ENCODE measurements at regions not wholly inside any gene's neighbourhood (a gene's known extent, or its start where the extent isn't known, plus 50 kb on each side); places are given as distances from the start of the nearest gene placed in this dataset.

DNA sequence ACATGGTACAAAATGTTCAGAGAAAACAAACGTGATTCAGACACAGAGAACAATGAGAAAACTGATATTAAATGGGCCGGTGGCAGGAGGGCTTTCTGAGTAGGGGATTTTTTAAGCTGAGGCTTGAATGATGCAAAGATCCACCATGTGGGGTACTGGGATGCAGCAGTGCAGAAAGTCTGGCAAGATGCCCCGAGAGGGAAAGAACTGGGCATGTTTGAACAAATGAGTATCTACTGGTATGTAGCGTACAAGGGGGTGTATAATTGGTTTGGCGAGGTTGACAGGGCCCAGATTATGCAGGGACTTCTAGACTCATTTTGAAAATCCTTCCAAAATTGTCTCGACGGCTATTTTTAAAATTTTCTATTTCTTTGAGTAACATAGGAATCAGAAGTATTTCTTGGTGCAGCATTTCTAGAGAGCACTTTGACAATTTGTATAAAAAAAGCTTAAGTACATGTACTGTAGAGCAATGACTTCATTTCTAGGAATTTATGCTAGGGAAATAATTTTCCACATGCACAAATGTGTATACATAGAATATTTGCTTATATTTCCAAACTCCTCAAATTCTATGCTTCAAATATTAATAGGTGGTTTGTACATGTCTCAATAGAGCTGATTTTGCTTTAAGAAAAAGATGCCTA lies 119.6 kb upstream of the DOK5 start:
- Mint-ChIP-seq H3K36me3 (no peaks in the 10 kb centered on the region), H3K4me3 (no peak overlapping the region), H3K27ac (no peak overlapping the region), H3K9me3 (ENCODE audit: low read depth) (no peaks in the 10 kb centered on the region), H3K4me1 (peaks cover 5% of the 10 kb centered on the region), H3K27me3 (peaks cover 2% of the 10 kb centered on the region)
- CTCF ChIA-PET: no interaction called here
- DNase-seq (no peak), ATAC-seq (no peak)

DNA sequence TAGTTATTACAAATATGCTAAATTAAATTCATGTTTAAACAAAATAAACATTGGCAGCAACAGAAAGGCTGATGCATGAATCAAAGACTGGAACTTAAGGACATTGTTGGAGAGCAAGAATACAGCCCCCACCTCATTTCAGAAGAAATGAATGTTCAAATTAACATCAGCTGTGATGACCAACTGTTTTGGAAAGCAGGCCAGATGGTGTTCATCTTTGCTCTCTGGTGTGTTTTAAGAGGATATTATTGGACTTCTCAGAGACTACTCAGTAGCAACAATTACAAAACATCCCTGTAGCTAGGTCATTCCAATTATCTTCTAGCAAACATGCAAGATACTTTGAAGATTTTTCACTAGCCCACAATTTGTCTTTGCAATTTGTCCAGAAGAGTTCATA lies 118.6 kb upstream of the DOK5 start:
- CTCF ChIA-PET: no interaction called here
- Mint-ChIP-seq H3K4me1 (peaks cover 4% of the 10 kb centered on the region), H3K27ac (no peak overlapping the region), H3K36me3 (no peaks in the 10 kb centered on the region), H3K9me3 (ENCODE audit: low read depth) (no peaks in the 10 kb centered on the region), H3K4me3 (no peak overlapping the region), H3K27me3 (peaks cover 2% of the 10 kb centered on the region)
- DNase-seq: no peak
- ATAC-seq: no peak

DNA sequence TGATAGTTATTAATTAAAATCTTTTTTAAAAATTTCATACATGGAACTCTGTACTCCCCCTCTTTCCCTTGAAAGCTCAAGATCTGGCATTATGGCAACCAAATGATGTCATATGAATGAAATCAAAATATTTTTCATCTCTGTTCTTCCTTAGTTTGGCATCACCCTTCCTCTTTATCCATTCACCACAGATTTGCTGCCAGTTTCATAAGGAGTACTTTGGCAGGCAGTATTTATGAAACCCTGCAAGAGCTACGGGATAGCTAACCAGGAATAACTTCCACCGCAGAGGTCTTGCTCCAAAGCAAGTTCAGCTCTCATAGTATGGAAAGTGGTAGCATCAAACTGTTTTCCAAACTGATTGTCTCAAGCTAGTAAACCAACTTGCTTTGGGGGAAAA lies 113.9 kb upstream of the DOK5 start:
- Mint-ChIP-seq H3K9me3 (ENCODE audit: low read depth) (no peaks in the 10 kb centered on the region), H3K4me1 (no peaks in the 10 kb centered on the region), H3K27me3 (no peaks in the 10 kb centered on the region), H3K36me3 (no peaks in the 10 kb centered on the region), H3K27ac (no peak overlapping the region), H3K4me3 (no peak overlapping the region)
- ATAC-seq (no peak), DNase-seq (no peak)
- CTCF ChIA-PET: no interaction called here

DNA sequence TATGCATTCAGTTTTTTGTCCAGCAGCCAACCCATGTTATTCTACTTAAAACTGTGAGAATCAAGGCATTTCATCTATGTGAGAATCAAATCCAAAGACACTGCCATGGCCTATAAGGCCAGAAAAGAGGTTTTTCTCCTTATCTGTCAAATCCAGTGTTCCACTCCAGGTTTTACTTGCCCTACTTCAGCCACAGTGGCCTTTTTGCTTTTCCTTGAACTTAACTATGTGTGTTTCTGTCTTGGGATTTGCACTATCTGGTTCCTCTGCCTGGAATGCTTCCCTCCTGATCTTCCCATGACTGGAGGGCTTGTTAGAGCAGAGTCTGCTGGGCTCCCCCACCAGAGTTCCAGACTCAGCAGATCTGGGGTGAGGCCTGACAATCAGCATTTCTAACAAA lies 113.1 kb upstream of the DOK5 start:
- Mint-ChIP-seq H3K27me3 (no peaks in the 10 kb centered on the region), H3K4me1 (no peaks in the 10 kb centered on the region), H3K36me3 (no peaks in the 10 kb centered on the region), H3K27ac (no peak overlapping the region), H3K9me3 (ENCODE audit: low read depth) (no peaks in the 10 kb centered on the region), H3K4me3 (no peak overlapping the region)
- DNase-seq (no peak), ATAC-seq (no peak)
- CTCF ChIA-PET: no interaction called here

DNA sequence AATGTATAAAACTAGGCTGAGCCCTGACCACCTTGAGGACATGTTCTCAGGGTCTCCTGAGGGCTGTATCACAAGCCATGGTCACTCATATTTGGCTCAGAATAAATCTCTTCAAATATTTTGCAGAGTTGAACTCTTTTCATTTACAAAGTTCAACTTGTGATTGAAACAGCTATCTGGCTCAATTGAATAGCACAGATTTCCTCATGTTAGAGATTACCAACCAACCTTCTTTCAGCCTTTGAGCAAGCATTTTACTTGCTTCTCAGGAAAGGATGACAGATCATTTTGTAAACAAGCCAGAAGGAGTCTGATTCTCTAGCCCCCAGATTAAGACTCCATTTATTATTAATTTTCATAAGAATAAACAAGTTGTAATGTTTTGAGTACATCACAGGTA lies 111.0 kb upstream of the DOK5 start:
- Mint-ChIP-seq H3K36me3 (no peaks in the 10 kb centered on the region), H3K27ac (no peak overlapping the region), H3K27me3 (no peaks in the 10 kb centered on the region), H3K4me1 (no peaks in the 10 kb centered on the region), H3K4me3 (no peak overlapping the region), H3K9me3 (ENCODE audit: low read depth) (no peaks in the 10 kb centered on the region)
- no peak for ATAC-seq
- no peak for DNase-seq
- CTCF ChIA-PET: no interaction called here

DNA sequence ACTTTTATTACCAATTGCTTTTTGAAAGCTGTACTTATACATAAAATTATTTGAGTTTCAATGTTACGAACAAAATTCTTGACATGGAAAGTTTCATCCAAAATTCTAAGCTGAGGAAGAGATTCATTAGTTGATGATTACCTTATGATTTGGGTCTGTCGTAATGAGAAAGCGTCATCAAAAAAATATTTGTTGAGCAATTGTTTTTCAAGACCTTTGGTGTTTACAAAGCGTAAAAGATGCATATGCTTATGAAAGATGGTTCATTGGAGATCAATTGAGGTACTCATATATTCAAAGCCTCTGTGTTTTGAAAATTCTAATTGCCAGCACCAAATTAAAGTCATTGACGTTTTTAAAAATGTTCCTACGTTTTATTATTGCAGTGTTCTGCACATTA lies 110.5 kb upstream of the DOK5 start:
- no peak overlapping the region for H3K27ac Mint-ChIP-seq
- H3K36me3 Mint-ChIP-seq: no peaks in the 10 kb centered on the region
- H3K27me3 Mint-ChIP-seq: no peaks in the 10 kb centered on the region
- DNase-seq (no peak), ATAC-seq (no peak)
- no peaks in the 10 kb centered on the region for H3K9me3 Mint-ChIP-seq (ENCODE audit: low read depth)
- no peaks in the 10 kb centered on the region for H3K4me1 Mint-ChIP-seq
- CTCF ChIA-PET: no interaction called here
- H3K4me3 Mint-ChIP-seq: no peak overlapping the region

DNA sequence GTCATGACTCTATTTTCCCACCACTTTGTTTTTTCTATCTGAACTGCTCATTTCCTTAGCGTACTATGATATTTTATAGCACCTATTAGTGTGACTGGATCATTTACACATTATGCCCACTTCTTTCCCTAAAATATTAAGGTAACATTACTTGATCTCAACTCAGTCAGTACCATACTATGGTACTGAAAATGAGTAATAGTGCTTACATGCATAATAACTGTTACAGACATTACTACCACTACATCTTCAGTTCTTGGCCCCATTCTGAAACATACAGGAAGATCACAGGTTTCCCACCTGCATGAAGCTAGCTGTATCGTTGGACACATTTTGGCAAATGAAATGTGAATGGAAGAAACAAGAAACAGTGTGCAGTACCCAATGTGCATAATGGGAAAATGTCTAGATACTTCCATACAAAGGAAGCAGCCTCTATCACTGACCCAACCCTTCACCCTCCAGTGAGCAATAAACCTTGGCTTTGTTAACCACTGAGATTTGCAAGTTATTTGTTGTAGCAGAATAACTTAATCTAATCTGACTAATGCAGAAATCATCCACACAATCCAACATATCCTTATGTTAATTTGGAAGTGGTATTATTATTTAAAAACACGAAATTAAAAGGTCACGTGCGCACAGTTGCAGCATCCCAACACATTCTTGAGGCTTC lies 108.6 kb upstream of the DOK5 start:
- no peak for ATAC-seq
- Mint-ChIP-seq H3K4me1 (no peaks in the 10 kb centered on the region), H3K36me3 (no peaks in the 10 kb centered on the region), H3K27ac (no peak overlapping the region), H3K4me3 (no peak overlapping the region), H3K9me3 (ENCODE audit: low read depth) (no peaks in the 10 kb centered on the region), H3K27me3 (no peaks in the 10 kb centered on the region)
- CTCF ChIA-PET: no interaction called here
- DNase-seq: no peak

DNA sequence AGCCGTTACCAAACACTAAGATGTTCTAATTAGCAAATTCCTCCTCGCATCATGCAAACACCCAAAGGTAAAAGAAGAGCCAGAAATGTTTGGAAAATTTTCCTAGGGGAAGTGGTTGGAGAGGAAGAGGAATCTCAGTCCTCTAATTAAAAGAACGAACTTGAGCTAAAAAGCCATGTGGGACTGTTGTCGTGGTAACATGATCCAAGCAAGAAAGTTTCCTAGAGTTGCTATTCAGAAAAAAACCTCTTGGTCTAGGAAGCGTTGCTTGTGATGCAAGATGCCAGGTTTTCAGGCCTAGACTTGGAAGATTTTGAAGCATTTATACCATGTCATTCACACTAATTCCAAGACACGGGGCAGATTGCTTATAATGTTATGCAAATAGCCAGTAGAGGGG lies 106.8 kb upstream of the DOK5 start:
- CTCF ChIA-PET: no interaction called here
- Mint-ChIP-seq H3K4me1 (no peaks in the 10 kb centered on the region), H3K36me3 (no peaks in the 10 kb centered on the region), H3K9me3 (ENCODE audit: low read depth) (no peaks in the 10 kb centered on the region), H3K27me3 (no peaks in the 10 kb centered on the region), H3K27ac (no peak overlapping the region), H3K4me3 (no peak overlapping the region)
- DNase-seq (no peak), ATAC-seq (no peak)

DNA sequence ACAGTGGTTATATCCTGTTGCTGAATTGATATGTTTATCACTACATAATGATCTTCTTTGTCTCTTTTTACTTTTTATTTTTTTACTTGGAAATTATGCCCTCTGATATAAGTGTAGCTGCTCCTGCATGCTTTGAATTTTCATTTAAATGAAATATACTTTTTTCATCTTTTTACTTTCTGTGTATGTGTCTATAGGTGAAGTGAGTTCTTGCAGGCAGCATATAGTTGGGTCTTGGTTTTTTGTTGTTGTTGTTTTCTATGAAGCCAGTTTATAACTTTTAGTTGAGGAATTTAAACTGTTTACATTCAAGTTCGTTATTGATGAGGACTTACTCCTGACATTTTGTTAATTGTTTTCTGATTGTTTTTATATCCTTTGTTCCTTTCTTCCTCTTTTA lies 103.1 kb upstream of the DOK5 start:
- DNase-seq (no peak), ATAC-seq (no peak)
- Mint-ChIP-seq H3K9me3 (ENCODE audit: low read depth) (no peaks in the 10 kb centered on the region), H3K4me1 (no peaks in the 10 kb centered on the region), H3K4me3 (no peak overlapping the region), H3K27me3 (no peaks in the 10 kb centered on the region), H3K36me3 (no peaks in the 10 kb centered on the region), H3K27ac (no peak overlapping the region)
- CTCF ChIA-PET: no interaction called here

DNA sequence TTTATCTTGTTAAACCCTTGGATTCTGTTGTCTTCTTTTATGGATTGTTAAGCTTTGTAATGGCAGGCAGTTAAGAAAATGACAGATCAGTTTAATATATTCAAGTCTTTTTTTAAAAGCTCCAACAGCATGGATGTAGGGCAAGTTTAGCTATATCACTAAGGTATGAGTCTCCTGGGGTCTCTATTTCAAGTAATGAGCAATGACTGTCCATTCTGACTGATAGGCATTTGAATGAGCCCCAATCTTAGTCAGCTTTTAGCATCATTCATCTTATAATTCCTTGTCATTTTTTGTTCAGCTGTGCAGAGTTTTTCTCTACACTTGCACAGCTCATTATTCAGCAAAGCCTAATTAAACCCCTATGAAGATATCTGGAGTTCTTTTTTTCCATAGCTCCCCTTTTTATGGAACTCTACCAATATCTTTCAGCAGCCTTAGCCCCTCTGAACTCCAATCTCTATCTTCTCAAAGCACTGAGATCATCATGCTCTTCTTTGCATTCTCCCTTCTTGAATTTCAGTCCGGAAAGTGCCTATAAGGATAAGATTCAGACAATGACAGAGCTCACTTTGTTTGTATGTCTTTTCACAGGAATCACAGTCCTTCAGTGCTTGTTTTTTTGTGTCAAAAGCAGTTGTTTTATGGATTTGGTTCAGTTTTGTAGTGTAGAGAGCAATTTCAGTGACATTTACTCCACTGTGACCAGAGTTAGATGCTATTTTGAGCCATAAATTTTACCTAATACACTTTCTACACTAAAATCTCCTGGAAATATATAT lies 97.2 kb upstream of the DOK5 start:
- no peaks in the 10 kb centered on the region for H3K27me3 Mint-ChIP-seq
- no peaks in the 10 kb centered on the region for H3K4me1 Mint-ChIP-seq
- DNase-seq: no peak
- CTCF ChIA-PET: no interaction called here
- H3K9me3 Mint-ChIP-seq (ENCODE audit: low read depth): no peaks in the 10 kb centered on the region
- no peaks in the 10 kb centered on the region for H3K36me3 Mint-ChIP-seq
- ATAC-seq: no peak
- no peak overlapping the region for H3K4me3 Mint-ChIP-seq
- no peak overlapping the region for H3K27ac Mint-ChIP-seq

DNA sequence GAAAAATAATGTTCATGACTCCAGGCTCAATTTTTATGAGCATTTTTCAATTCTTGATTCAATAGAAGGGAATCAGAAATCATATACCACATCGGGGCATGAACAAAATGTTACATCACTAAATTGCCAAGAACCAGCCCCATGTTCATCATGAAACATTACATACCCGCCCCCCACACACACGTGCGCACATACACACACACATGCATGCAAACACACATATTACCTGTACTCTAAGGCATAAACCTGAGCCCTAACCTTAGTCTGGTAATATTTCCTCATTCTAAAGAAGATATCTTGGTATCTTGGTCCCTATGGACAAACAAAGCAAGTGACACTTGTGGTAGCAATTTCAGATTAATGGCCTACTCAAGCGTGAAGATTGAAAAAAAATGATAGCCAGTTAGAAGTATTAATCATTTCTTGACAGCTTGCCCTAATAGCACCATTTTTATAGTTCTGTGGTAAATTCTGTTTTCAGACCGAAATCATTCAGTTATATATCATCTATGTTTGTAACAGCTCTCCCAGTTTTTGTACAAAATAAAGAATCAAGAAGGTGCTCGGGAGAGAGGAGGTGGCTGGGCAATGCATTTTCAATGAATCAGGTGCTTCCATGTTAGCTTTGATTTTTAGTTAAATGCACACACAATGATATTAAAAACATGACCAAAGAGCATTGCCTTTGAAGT lies 95.4 kb upstream of the DOK5 start:
- no peaks in the 10 kb centered on the region for H3K27me3 Mint-ChIP-seq
- H3K27ac Mint-ChIP-seq: no peak overlapping the region
- no peaks in the 10 kb centered on the region for H3K9me3 Mint-ChIP-seq (ENCODE audit: low read depth)
- H3K4me1 Mint-ChIP-seq: no peaks in the 10 kb centered on the region
- no peak for DNase-seq
- CTCF ChIA-PET: no interaction called here
- no peak overlapping the region for H3K4me3 Mint-ChIP-seq
- ATAC-seq: no peak
- no peaks in the 10 kb centered on the region for H3K36me3 Mint-ChIP-seq

DNA sequence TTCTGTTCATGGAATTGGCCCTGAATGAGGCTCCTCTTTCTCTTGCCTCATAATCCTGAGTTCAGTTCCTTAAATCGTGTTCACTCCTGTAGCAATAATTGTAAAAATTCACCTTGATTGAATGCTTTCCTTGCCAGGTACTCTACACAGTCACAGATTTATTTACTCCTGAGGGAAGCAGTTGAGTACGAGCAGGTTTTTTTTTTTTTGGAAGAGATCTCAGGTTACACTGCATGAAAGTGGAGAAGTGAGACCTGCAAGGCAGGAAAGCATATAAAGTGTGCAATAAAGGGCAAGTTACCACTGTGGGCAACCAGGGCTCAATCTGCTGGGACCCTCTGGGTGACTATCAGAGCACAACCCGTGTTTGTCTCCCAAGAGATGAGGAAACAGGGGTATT lies 93.0 kb upstream of the DOK5 start:
- DNase-seq: no peak
- Mint-ChIP-seq H3K27ac (no peak overlapping the region), H3K36me3 (no peaks in the 10 kb centered on the region), H3K4me1 (no peaks in the 10 kb centered on the region), H3K9me3 (ENCODE audit: low read depth) (peaks cover 2% of the 10 kb centered on the region), H3K27me3 (no peaks in the 10 kb centered on the region), H3K4me3 (no peak overlapping the region)
- ATAC-seq: no peak
- CTCF ChIA-PET: no interaction called here

DNA sequence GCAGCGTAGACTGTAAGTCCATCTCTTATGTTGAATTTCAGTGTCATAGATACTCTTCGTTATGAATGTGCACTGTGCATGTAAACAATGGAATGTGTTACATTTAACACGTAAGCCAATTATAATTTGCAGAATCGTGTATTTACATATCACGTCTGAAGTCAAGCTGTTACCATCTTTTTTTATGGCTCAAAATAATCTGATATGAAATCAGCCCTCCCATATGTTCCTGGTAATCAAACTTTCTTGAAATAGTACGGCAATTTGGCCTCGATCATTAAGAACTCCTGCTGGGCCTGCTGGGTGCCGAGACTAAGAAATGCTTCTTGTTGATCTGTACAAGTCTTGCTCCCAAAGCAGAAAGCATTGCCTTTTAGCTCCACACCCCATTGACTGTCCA lies 89.6 kb upstream of the DOK5 start:
- DNase-seq: no peak
- no peak overlapping the region for H3K4me3 Mint-ChIP-seq
- CTCF ChIA-PET: no interaction called here

More for the DNA sequence above, 89.6 kb upstream of the DOK5 start:
- Mint-ChIP-seq H3K9me3 (ENCODE audit: low read depth) (peaks cover 2% of the 10 kb centered on the region), H3K4me1 (no peaks in the 10 kb centered on the region), H3K36me3 (no peaks in the 10 kb centered on the region), H3K27ac (no peak overlapping the region), H3K27me3 (no peaks in the 10 kb centered on the region)
- ATAC-seq: no peak
